Keratinocyte (primary cell): ENCODE measurements at regions not wholly inside any gene's neighbourhood (a gene's known extent, or its start where the extent isn't known, plus 50 kb on each side); places are given as distances from the start of the nearest gene placed in this dataset.

Source experiments
- DNase-seq: peaks from one replicate; pipeline ENCODE4 v3.0.0-alpha.2; 2011; ENCODE audit warnings: low read depth, missing footprints, low spot score
- FAIRE-seq: peaks from 2 replicates; lab custom pipeline; 2011; peaks lifted over from hg19 to GRCh38; lab: Jason Lieb, UNC
- H2AFZ ChIP-seq: 2 replicates; pipeline ENCODE4 v1.6.0; 2012; ENCODE audit warnings: low read length, control low read depth, inconsistent platforms; ENCODE audit not compliant: control insufficient read depth
- H3K27ac ChIP-seq: 2 replicates; pipeline ENCODE4 v1.5.1; 2011; ENCODE audit warnings: low read length; ENCODE audit not compliant: control insufficient read depth, insufficient read depth
- H3K27me3 ChIP-seq: 3 replicates; pipeline ENCODE4 v1.6.0; 2011; ENCODE audit warnings: low read length; ENCODE audit not compliant: control insufficient read depth, insufficient read depth; ENCODE audit errors: extremely low read depth
- H3K36me3 ChIP-seq, 2 experiments: 2 replicates in 1 of 2; 3 replicates in 1 of 2; pipeline ENCODE4 v1.5.1; 2011; ENCODE audit warnings: low read length in 2 of 2, mild to moderate bottlenecking in 1 of 2; ENCODE audit not compliant: control insufficient read depth in 2 of 2, insufficient read depth in 2 of 2; ENCODE audit errors: extremely low read depth in 1 of 2
- H3K4me1 ChIP-seq: 3 replicates; pipeline ENCODE4 v1.5.1; 2011; ENCODE audit warnings: low read length; ENCODE audit not compliant: control insufficient read depth, insufficient read depth; ENCODE audit errors: extremely low read depth
- H3K4me2 ChIP-seq: 3 replicates; pipeline ENCODE4 v1.6.0; 2011; ENCODE audit warnings: low read depth, low read length; ENCODE audit not compliant: control insufficient read depth, insufficient read depth; ENCODE audit errors: extremely low read depth
- H3K4me3 ChIP-seq, 3 experiments: fragments of 200-600 bp in 1 of 3; sonication (generic) in 1 of 3; 2 replicates in 2 of 3; 3 replicates in 1 of 3; pipeline ENCODE4 v1.5.1; 2011 to 2016; ENCODE audit warnings: low read length in 3 of 3, mild to moderate bottlenecking in 3 of 3, control low read depth in 2 of 3, inconsistent platforms in 1 of 3, low read depth in 1 of 3, mixed read lengths in 1 of 3, mixed run types in 1 of 3, moderate library complexity in 1 of 3; ENCODE audit not compliant: control insufficient read depth in 2 of 3, insufficient read depth in 2 of 3; ENCODE audit errors: extremely low read depth in 1 of 3
- H3K79me2 ChIP-seq: 2 replicates; pipeline ENCODE4 v1.6.0; 2012; ENCODE audit warnings: low read length; ENCODE audit not compliant: control insufficient read depth, insufficient read depth
- H3K9ac ChIP-seq: 3 replicates; pipeline ENCODE4 v1.6.0; 2011; ENCODE audit warnings: low read length; ENCODE audit not compliant: control insufficient read depth, insufficient read depth; ENCODE audit errors: extremely low read depth
- H3K9me1 ChIP-seq: 3 replicates; pipeline ENCODE4 v1.6.0; 2011; ENCODE audit warnings: low read length; ENCODE audit not compliant: control insufficient read depth, insufficient read depth; ENCODE audit errors: extremely low read depth
- H3K9me3 ChIP-seq: 2 replicates; pipeline ENCODE4 v1.5.1; 2012; ENCODE audit warnings: low read depth, low read length; ENCODE audit not compliant: control insufficient read depth
- H4K20me1 ChIP-seq: 3 replicates; pipeline ENCODE4 v1.6.0; 2011; ENCODE audit warnings: low read length; ENCODE audit not compliant: control insufficient read depth, insufficient read depth; ENCODE audit errors: extremely low read depth
- CTCF ChIP-seq, 3 experiments: IDR thresholded peaks in 1 of 3; conservative IDR thresholded peaks in 1 of 3; optimal IDR thresholded peaks in 1 of 3; 2 replicates in 2 of 3; 3 replicates in 1 of 3; pipeline versions ENCODE3 to v1.5.1; 2011; ENCODE audit warnings: low read length in 3 of 3, mild to moderate bottlenecking in 3 of 3, moderate library complexity in 2 of 3, control low read depth in 1 of 3, inconsistent platforms in 1 of 3; ENCODE audit not compliant: insufficient read depth in 2 of 3; ENCODE audit errors: extremely low read depth in 1 of 3
- EZH2 ChIP-seq: IDR thresholded peaks from one replicate; pipeline ENCODE4 v1.6.1; 2012; ENCODE audit warnings: inconsistent platforms, mild to moderate bottlenecking, low read length, moderate library complexity
- dilution Hi-C: fragments of 300-500 bp; cut with MboI; formaldehyde crosslinking; loops from one replicate; pipeline ENCODE4 v1.7.0; 2020; ENCODE audit warnings: low sequenced_read_pairs; ENCODE audit not compliant: extremely low pct_ligation_motif_present

GRCh38 chr3:7973006-7973405 is 528.6 kb upstream of the LMCD1 start:
- H3K9ac ChIP-seq = no peak overlapping the region
- DNase-seq (no peak), FAIRE-seq (no peak)
- no peak overlapping the region for H3K27ac ChIP-seq
- no peaks in the 10 kb centered on the region for H3K9me3 ChIP-seq
- no peaks in the 10 kb centered on the region for H3K27me3 ChIP-seq
- no peak overlapping the region for H3K4me2 ChIP-seq
- no peaks in the 10 kb centered on the region for H3K79me2 ChIP-seq
- H2AFZ ChIP-seq = no peak overlapping the region
- H3K9me1 ChIP-seq = no peaks in the 10 kb centered on the region
- peaks cover 13% of the 10 kb centered on the region for H3K4me1 ChIP-seq
- dilution Hi-C loops = no loop called here
- no peak overlapping the region for H3K4me3 ChIP-seq
- TF ChIP-seq CTCF (optimal IDR thresholded peaks at IDR 0.05 in 1 of 3, IDR thresholded peaks at IDR 0.05 in 1 of 3, conservative IDR thresholded peaks at IDR 0.05 in 1 of 3; ENCODE audit: extremely low read depth in 1 of 3, insufficient read depth in 2 of 3, low read length in 3 of 3) (no peak), EZH2 (no peak)
- no peaks in the 10 kb centered on the region for H4K20me1 ChIP-seq
- no peaks in the 10 kb centered on the region for H3K36me3 ChIP-seq

GRCh38 chr3:7977245-7978086 is 524.2 kb upstream of the LMCD1 start:
- Histone ChIP-seq H3K36me3 (no peaks in the 10 kb centered on the region), H2AFZ (peak overlapping the region; percentile 88), H3K4me3 (no peak overlapping the region), H3K4me1 (peaks cover 18% of the 10 kb centered on the region), H3K9me3 (no peaks in the 10 kb centered on the region), H3K79me2 (no peaks in the 10 kb centered on the region), H3K9ac (peak overlapping the region; percentile 45), H3K27me3 (no peaks in the 10 kb centered on the region), H4K20me1 (no peaks in the 10 kb centered on the region), H3K27ac (peak overlapping the region; percentile 75), H3K4me2 (peak overlapping the region; percentile 45), H3K9me1 (no peaks in the 10 kb centered on the region)
- TF ChIP-seq EZH2 (no peak), CTCF (optimal IDR thresholded peaks at IDR 0.05 in 1 of 3, IDR thresholded peaks at IDR 0.05 in 1 of 3, conservative IDR thresholded peaks at IDR 0.05 in 1 of 3; ENCODE audit: extremely low read depth in 1 of 3, insufficient read depth in 2 of 3, low read length in 3 of 3) (no peak)
- peak; percentile 76 for FAIRE-seq
- dilution Hi-C loops = no loop called here
- peak; percentile 17 for DNase-seq
